Heart left ventricle (tissue), 13 donors: ENCODE measurements at regions not wholly inside any gene's neighbourhood (a gene's known extent, or its start where the extent isn't known, plus 50 kb on each side); places are given as distances from the start of the nearest gene placed in this dataset.

Experiments
- CTCF ChIP-seq, 12 donors: fragments of 200-600 bp; sonication (generic) in 4 of 12; IDR thresholded peaks; one replicate each; pipeline versions ENCODE4 v1.5.0 to v1.8.0; 2018 to 2022; ENCODE audit warnings: antibody characterized with exemption in 12 of 12, mild to moderate bottlenecking in 5 of 12
- POLR2A ChIP-seq, 2 donors: fragments of 450-650 bp; IDR thresholded peaks; one replicate each; pipeline ENCODE4 v1.6.1; 2017; ENCODE audit warnings: antibody characterized with exemption in 2 of 2, mild to moderate bottlenecking in 2 of 2, moderate library complexity in 2 of 2
- donor health status: ischemic (EF 13 %, LVEDD 7.1; RV severe dilation, severe dysfunction).
- donor health status: DM: no; HTN: yes; CAD: no.
- donor health status: DM: no; HTN: no; CAD: no.
- donor health status: ischemic (EF 25% LVEDD 6.9; RV normal size, moderate dysfunction).
- donor health status: ischemic (EF 25% LVEDD 5.7; RV mildly dilated, moderate dysfunction).
- donor health status: ischemic (EF 35%, LVEDD 5.7; RV mildly dilated, moderate dysfunction).
- donor health status: nonischemic (EF 11% LVEDD 7.7; RV severe dilation, severe dysfunction).
- donor health status: DM: yes; HTN: yes; CAD: no.
- donor health status: PGD.
- donor health status: ischemic (EF 29% LVEDD 5.4; RV normal size, mild dysfunction).
- donor health status: nonischemic (EF 23%, LVEDD 6.1; RV moderate dilation, normal function).

GRCh38 chr3:68373727-68374126, 558.6 kb downstream of the TAFA4 start:
- TF ChIP-seq CTCF (IDR thresholded peaks at IDR 0.05) (no peak), POLR2A (IDR thresholded peaks at IDR 0.05) (no peak)
